Endothelial cell of umbilical vein (primary cell): ENCODE measurements at regions not wholly inside any gene's neighbourhood (a gene's known extent, or its start where the extent isn't known, plus 50 kb on each side); places are given as distances from the start of the nearest gene placed in this dataset.

Experiments used
- BruUV-seq: library from RNA; stranded (reverse); fragments of 400-500 nt; replicated peaks from 2 replicates; lab custom pipeline; 2021; lab: Mats Ljungman, UMichigan
- CTCF ChIA-PET: fragments of 300-600, 350-600 bp; sonication (Branson Sonifier 250); formaldehyde crosslinking; loops from one replicate; lab custom pipeline; 2021; ENCODE audit warnings: antibody characterized with exemption, inconsistent platforms; lab: Charles Lee
- POLR2A ChIA-PET: fragments of 300-600, 350-600 bp; sonication (Branson Sonifier 250); formaldehyde crosslinking; loops from one replicate; lab custom pipeline; 2021; ENCODE audit warnings: antibody characterized with exemption, inconsistent platforms; lab: Charles Lee
- DNase-seq: peaks from one replicate; pipeline ENCODE4 v3.0.0-alpha.2; 2011; ENCODE audit warnings: low read depth, low spot score
- FAIRE-seq: peaks from 2 replicates; lab custom pipeline; 2011; peaks lifted over from hg19 to GRCh38; lab: Jason Lieb, UNC
- H2AFZ ChIP-seq: 2 replicates; pipeline ENCODE4 v1.6.0; 2012; ENCODE audit warnings: low read depth, low read length, control low read depth, inconsistent platforms
- H3K27ac ChIP-seq: 2 replicates; pipeline ENCODE4 v1.5.1; 2011; ENCODE audit warnings: low read depth, mild to moderate bottlenecking, control low read depth, low read length, moderate library complexity; ENCODE audit not compliant: insufficient read depth
- H3K27me3 ChIP-seq, 2 experiments: 2 replicates each; pipeline versions ENCODE4 v1.6.0 to v1.6.1; 2011; ENCODE audit warnings: low read length in 2 of 2, mixed read lengths in 1 of 2; ENCODE audit not compliant: control insufficient read depth in 2 of 2, insufficient read depth in 2 of 2
- H3K36me3 ChIP-seq, 2 experiments: 2 replicates in 1 of 2; 3 replicates in 1 of 2; pipeline ENCODE4 v1.5.1; 2011; ENCODE audit warnings: low read length in 2 of 2, mild to moderate bottlenecking in 1 of 2, moderate library complexity in 1 of 2; ENCODE audit not compliant: control insufficient read depth in 2 of 2, insufficient read depth in 2 of 2; ENCODE audit errors: extremely low read depth in 1 of 2
- H3K4me1 ChIP-seq: 3 replicates; pipeline ENCODE4 v1.5.1; 2011; ENCODE audit warnings: mild to moderate bottlenecking, low read length; ENCODE audit not compliant: control insufficient read depth, insufficient read depth; ENCODE audit errors: extremely low read depth
- H3K4me2 ChIP-seq: 2 replicates; pipeline ENCODE4 v1.6.1; 2011; ENCODE audit warnings: low read length, control low read depth, mixed read lengths; ENCODE audit not compliant: insufficient read depth
- H3K4me3 ChIP-seq, 3 experiments: fragments of 200-600 bp in 1 of 3; sonication (generic), shearing (Covaris generic) in 1 of 3; replicated peaks in 1 of 3; 2 replicates each; pipeline ENCODE4 v1.5.1; 2011 to 2016; ENCODE audit warnings: control low read depth in 3 of 3, low read length in 3 of 3, mild to moderate bottlenecking in 2 of 3, inconsistent platforms in 1 of 3, low read depth in 1 of 3, moderate library complexity in 1 of 3; ENCODE audit not compliant: insufficient read depth in 1 of 3
- H3K79me2 ChIP-seq: 2 replicates; pipeline ENCODE4 v1.6.0; 2012; ENCODE audit warnings: low read length, inconsistent platforms; ENCODE audit not compliant: control insufficient read depth, insufficient read depth
- H3K9ac ChIP-seq: replicated peaks from 2 replicates; pipeline ENCODE3; 2011; ENCODE audit warnings: low read length, control low read depth; ENCODE audit not compliant: insufficient read depth; ENCODE audit errors: extremely low read depth
- H3K9me1 ChIP-seq: replicated peaks from 3 replicates; pipeline ENCODE4 v1.6.0; 2011; ENCODE audit warnings: mild to moderate bottlenecking, low read length; ENCODE audit not compliant: control insufficient read depth, insufficient read depth; ENCODE audit errors: extremely low read depth
- H3K9me3 ChIP-seq: replicated peaks from 2 replicates; pipeline ENCODE4 v1.5.1; 2012; ENCODE audit warnings: low read length, inconsistent platforms; ENCODE audit not compliant: control insufficient read depth, insufficient read depth
- H4K20me1 ChIP-seq: replicated peaks from 2 replicates; pipeline ENCODE3; 2011; ENCODE audit warnings: mild to moderate bottlenecking, low read length; ENCODE audit not compliant: control insufficient read depth, insufficient read depth; ENCODE audit errors: extremely low read depth
- EZH2 ChIP-seq: IDR thresholded peaks from 2 replicates; pipeline ENCODE4 v1.6.1; 2012; ENCODE audit warnings: borderline replicate concordance, low read depth, mild to moderate bottlenecking, moderate library complexity, low read length, inconsistent platforms; ENCODE audit not compliant: severe bottlenecking
- FOS ChIP-seq: IDR thresholded peaks from 2 replicates; pipeline ENCODE4 v1.6.1; 2011; ENCODE audit warnings: mild to moderate bottlenecking, low read length, moderate library complexity, borderline replicate concordance; ENCODE audit not compliant: insufficient read depth
- GATA2 ChIP-seq: IDR thresholded peaks from 2 replicates; pipeline ENCODE4 v1.7.0; 2011; ENCODE audit warnings: low read depth, mild to moderate bottlenecking, moderate library complexity, mixed read lengths, low read length; ENCODE audit not compliant: insufficient read length, insufficient read depth
- JUN ChIP-seq: IDR thresholded peaks from 2 replicates; pipeline ENCODE4 v1.6.1; 2011; ENCODE audit warnings: borderline replicate concordance, low read depth; ENCODE audit not compliant: insufficient read length, insufficient read depth
- MYC ChIP-seq: IDR thresholded peaks from one replicate; pipeline ENCODE4 v1.6.1; 2011; ENCODE audit warnings: mild to moderate bottlenecking, low read depth, low read length
- POLR2A ChIP-seq: IDR thresholded peaks from 2 replicates; pipeline ENCODE4 v1.6.1; 2012; ENCODE audit warnings: low read depth, mild to moderate bottlenecking, control low read depth, low read length
- POLR2AphosphoS5 ChIP-seq: IDR thresholded peaks from 2 replicates; pipeline ENCODE4 v1.6.1; 2012; ENCODE audit warnings: low read depth, mild to moderate bottlenecking, control low read depth, low read length, moderate library complexity; ENCODE audit not compliant: insufficient read depth
- dilution Hi-C: fragments of 300-500 bp; cut with MboI; formaldehyde crosslinking; loops from one replicate; pipeline ENCODE4 v1.15.0; 2019; ENCODE audit warnings: low sequenced_read_pairs; ENCODE audit not compliant: extremely low pct_ligation_motif_present
- intact Hi-C: fragments of 100-400 bp; cut with micrococcal nuclease; formaldehyde crosslinking; loops from one replicate; pipeline ENCODE4 v1.10.0; 2022
- TF ChIP-seq, protein P1 (sequence below), 2 donors: IDR thresholded peaks; 1 replicate in 1 of 2; 2 replicates in 1 of 2; pipeline ENCODE4 v1.5.1; 2011; ENCODE audit warnings: low read length in 2 of 2, mild to moderate bottlenecking in 2 of 2, moderate library complexity in 2 of 2, control low read depth in 1 of 2, inconsistent platforms in 1 of 2, low read depth in 1 of 2; ENCODE audit not compliant: insufficient read depth in 1 of 2; ENCODE audit errors: extremely low read depth in 1 of 2
- TF ChIP-seq, protein P2 (sequence below): IDR thresholded peaks from 2 replicates; pipeline ENCODE4 v1.6.1; 2011; ENCODE audit not compliant: insufficient read depth, insufficient read length

DNA sequence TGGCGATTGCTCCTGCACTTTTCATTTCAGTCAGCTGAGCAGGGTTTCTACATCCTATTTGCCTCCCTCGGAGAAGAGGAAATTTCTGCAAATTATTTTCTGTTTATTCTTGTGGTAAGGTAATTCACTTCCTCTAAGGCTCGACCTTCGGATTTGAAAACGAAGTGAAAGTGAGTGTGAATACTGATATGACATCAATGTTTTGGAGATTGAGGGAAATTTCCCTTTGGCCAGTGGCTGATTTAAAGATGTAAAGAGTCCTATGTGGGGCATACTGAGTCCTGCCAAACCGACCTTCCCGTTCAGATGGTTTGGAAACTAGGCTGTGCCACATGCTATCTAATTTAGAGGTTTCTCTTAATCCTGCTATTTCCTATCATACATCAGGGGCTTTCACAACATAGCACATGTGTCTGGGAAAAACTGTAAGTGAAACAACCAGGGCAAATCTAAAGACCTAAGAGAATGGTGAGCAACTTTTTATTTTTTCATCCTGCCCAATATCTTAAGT, 112.3 kb downstream of the POSTN start:
- Histone ChIP-seq H3K9me1 (no peaks in the 10 kb centered on the region), H3K79me2 (no peaks in the 10 kb centered on the region), H3K4me2 (peak overlapping the region; percentile 2), H3K36me3 (no peaks in the 10 kb centered on the region), H3K4me3 (no peak overlapping the region), H3K9ac (no peak overlapping the region), H3K27me3 (no peaks in the 10 kb centered on the region), H3K9me3 (no peaks in the 10 kb centered on the region), H4K20me1 (no peaks in the 10 kb centered on the region), H3K27ac (no peak overlapping the region), H3K4me1 (no peaks in the 10 kb centered on the region), H2AFZ (no peak overlapping the region)
- FAIRE-seq (no peak), DNase-seq (peak; percentile 26)
- dilution Hi-C loops (no loop called here), intact Hi-C loops (no loop called here)
- BruUV-seq, result no TSS peak
- ChIA-PET POLR2A (no interaction called here), CTCF (no interaction called here)
- TF ChIP-seq EZH2 (no peak), JUN (no peak), MYC (no peak), POLR2AphosphoS5 (no peak), GATA2 (no peak), POLR2A (no peak), FOS (no peak)
- TF ChIP-seq, protein P1, sequence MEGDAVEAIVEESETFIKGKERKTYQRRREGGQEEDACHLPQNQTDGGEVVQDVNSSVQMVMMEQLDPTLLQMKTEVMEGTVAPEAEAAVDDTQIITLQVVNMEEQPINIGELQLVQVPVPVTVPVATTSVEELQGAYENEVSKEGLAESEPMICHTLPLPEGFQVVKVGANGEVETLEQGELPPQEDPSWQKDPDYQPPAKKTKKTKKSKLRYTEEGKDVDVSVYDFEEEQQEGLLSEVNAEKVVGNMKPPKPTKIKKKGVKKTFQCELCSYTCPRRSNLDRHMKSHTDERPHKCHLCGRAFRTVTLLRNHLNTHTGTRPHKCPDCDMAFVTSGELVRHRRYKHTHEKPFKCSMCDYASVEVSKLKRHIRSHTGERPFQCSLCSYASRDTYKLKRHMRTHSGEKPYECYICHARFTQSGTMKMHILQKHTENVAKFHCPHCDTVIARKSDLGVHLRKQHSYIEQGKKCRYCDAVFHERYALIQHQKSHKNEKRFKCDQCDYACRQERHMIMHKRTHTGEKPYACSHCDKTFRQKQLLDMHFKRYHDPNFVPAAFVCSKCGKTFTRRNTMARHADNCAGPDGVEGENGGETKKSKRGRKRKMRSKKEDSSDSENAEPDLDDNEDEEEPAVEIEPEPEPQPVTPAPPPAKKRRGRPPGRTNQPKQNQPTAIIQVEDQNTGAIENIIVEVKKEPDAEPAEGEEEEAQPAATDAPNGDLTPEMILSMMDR (IDR thresholded peaks at IDR 0.05; ENCODE audit: extremely low read depth in 1 of 2, insufficient read depth in 1 of 2, low read depth in 1 of 2, low read length in 2 of 2), result no peak
- TF ChIP-seq, protein P2, sequence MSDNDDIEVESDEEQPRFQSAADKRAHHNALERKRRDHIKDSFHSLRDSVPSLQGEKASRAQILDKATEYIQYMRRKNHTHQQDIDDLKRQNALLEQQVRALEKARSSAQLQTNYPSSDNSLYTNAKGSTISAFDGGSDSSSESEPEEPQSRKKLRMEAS, result no peak
